Common myeloid progenitor, CD34-positive (primary cell): ENCODE measurements at regions not wholly inside any gene's neighbourhood (a gene's known extent, or its start where the extent isn't known, plus 50 kb on each side); places are given as distances from the start of the nearest gene placed in this dataset.

Experiments
- CTCF ChIA-PET: fragments of 350-600 bp; sonication (Branson Sonifier 250); formaldehyde crosslinking; loops from one replicate; lab custom pipeline; 2021; ENCODE audit warnings: antibody characterized with exemption; lab: Charles Lee
- POLR2A ChIA-PET: fragments of 350-600 bp; sonication (Branson Sonifier 250); formaldehyde crosslinking; loops from one replicate; lab custom pipeline; 2021; ENCODE audit warnings: antibody characterized with exemption; lab: Charles Lee
- DNase-seq, 3 donors: peaks; one replicate each; pipeline versions ENCODE4 v3.0.0 to v3.0.0-alpha.2; 2013
- H3K27ac ChIP-seq, 2 experiments: 1 replicate in 1 of 2; 2 replicates in 1 of 2; pipeline ENCODE4 v1.7.0; 2013; ENCODE audit warnings: inconsistent platforms in 2 of 2, low read length in 2 of 2, mild to moderate bottlenecking in 2 of 2, low read depth in 1 of 2, moderate library complexity in 1 of 2; ENCODE audit not compliant: severe bottlenecking in 2 of 2, insufficient read depth in 1 of 2, poor library complexity in 1 of 2
- H3K27me3 ChIP-seq, 5 experiments: replicated peaks in 2 of 5; 1 replicate in 3 of 5; 2 replicates in 2 of 5; pipeline versions ENCODE4 v1.6.1 to v1.7.0; 2013; ENCODE audit warnings: low read length in 4 of 5, mild to moderate bottlenecking in 2 of 5, moderate library complexity in 2 of 5, inconsistent platforms in 1 of 5; ENCODE audit not compliant: insufficient read depth in 5 of 5, control insufficient read depth in 4 of 5
- H3K36me3 ChIP-seq, 4 experiments: 1 replicate in 2 of 4; 2 replicates in 2 of 4; pipeline versions ENCODE4 v1.6.1 to v1.7.0; 2013; ENCODE audit warnings: low read length in 3 of 4, control low read depth in 1 of 4, mild to moderate bottlenecking in 1 of 4; ENCODE audit not compliant: control insufficient read depth in 4 of 4, insufficient read depth in 4 of 4
- H3K4me1 ChIP-seq, 4 experiments: 1 replicate in 3 of 4; 2 replicates in 1 of 4; pipeline versions ENCODE4 v1.6.1 to v1.7.1; 2013; ENCODE audit warnings: low read length in 3 of 4, mild to moderate bottlenecking in 3 of 4, control low read depth in 1 of 4, inconsistent platforms in 1 of 4, moderate library complexity in 1 of 4; ENCODE audit not compliant: control insufficient read depth in 4 of 4, insufficient read depth in 4 of 4; ENCODE audit errors: control extremely low read depth in 1 of 4
- H3K4me3 ChIP-seq, 7 experiments: 1 replicate in 4 of 7; 2 replicates in 3 of 7; pipeline versions ENCODE4 v1.5.1 to v1.7.0; 2013; ENCODE audit warnings: mild to moderate bottlenecking in 7 of 7, low read length in 6 of 7, moderate library complexity in 6 of 7, inconsistent platforms in 2 of 7, low read depth in 2 of 7, control low read depth in 1 of 7; ENCODE audit not compliant: insufficient read depth in 4 of 7, control insufficient read depth in 1 of 7; ENCODE audit errors: extremely low read depth in 1 of 7
- H3K9me3 ChIP-seq, 5 experiments: 1 replicate in 4 of 5; 2 replicates in 1 of 5; pipeline versions ENCODE4 v1.6.1 to v1.7.1; 2013; ENCODE audit warnings: low read length in 4 of 5, mild to moderate bottlenecking in 2 of 5, inconsistent platforms in 1 of 5, low read depth in 1 of 5, moderate library complexity in 1 of 5; ENCODE audit not compliant: control insufficient read depth in 4 of 5, insufficient read depth in 2 of 5; ENCODE audit errors: control extremely low read depth in 1 of 5
- WGBS: methylation state at CpG from one replicate; pipeline ENCODE4 v1.1.5; 2013; ENCODE audit not compliant: insufficient coverage; 5-methylcytosine and 5-hydroxymethylcytosine counted together

GRCh38 chr14:57022608-57023007 lies 212.3 kb upstream of the OTX2 start:
- ChIA-PET CTCF (no interaction called here), POLR2A (no interaction called here)
- WGBS = 100% methylated on average over 5 of the region's 6 CpGs
- Histone ChIP-seq H3K4me3 (no peak overlapping the region), H3K27ac (no peak overlapping the region), H3K9me3 (no peaks in the 10 kb centered on the region), H3K4me1 (no peaks in the 10 kb centered on the region), H3K36me3 (no peaks in the 10 kb centered on the region), H3K27me3 (peaks cover 0 to 2% (median 0%) of the 10 kb centered on the region in 5 experiments)
- no peak for DNase-seq

- H3K9me3 ChIP-seq = no peaks in the 10 kb centered on the region
- POLR2A ChIA-PET = no interaction called here
- CTCF ChIA-PET = no interaction called here
- no peak for DNase-seq
- H3K4me3 ChIP-seq = no peak overlapping the region
- peaks cover 0 to 2% (median 0%) of the 10 kb centered on the region in 5 experiments for H3K27me3 ChIP-seq
- H3K4me1 ChIP-seq = no peaks in the 10 kb centered on the region
- H3K36me3 ChIP-seq = no peaks in the 10 kb centered on the region
- no CpG with 5 or more reads among the region's 1 CpG for WGBS
- no peak overlapping the region for H3K27ac ChIP-seq
Observed at GRCh38 chr14:57018065-57018464, 207.8 kb upstream of the OTX2 start.

GRCh38 chr14:57013987-57014386 lies 203.7 kb upstream of the OTX2 start:
- no peaks in the 10 kb centered on the region for H3K36me3 ChIP-seq
- H3K27me3 ChIP-seq = peaks cover 0 to 8% (median 2%) of the 10 kb centered on the region in 5 experiments
- no peak overlapping the region for H3K4me3 ChIP-seq
- H3K9me3 ChIP-seq = peaks cover 0 to 5% (median 0%) of the 10 kb centered on the region in 5 experiments
- ChIA-PET CTCF (no interaction called here), POLR2A (no interaction called here)
- no peak for DNase-seq
- no peak overlapping the region for H3K27ac ChIP-seq
- WGBS = no CpG with 5 or more reads among the region's 2 CpGs
- no peaks in the 10 kb centered on the region for H3K4me1 ChIP-seq

GRCh38 chr14:57009585-57010515 lies 199.6 kb upstream of the OTX2 start:
- CTCF ChIA-PET = no interaction called here

GRCh38 chr14:57008534-57008933 lies 198.3 kb upstream of the OTX2 start:
- peak overlapping the region in 1 of 2 experiments; percentile 60 for H3K27ac ChIP-seq
- 85% methylated on average over 2 of the region's 3 CpGs for WGBS
- no peaks in the 10 kb centered on the region for H3K4me1 ChIP-seq
- no peak overlapping the region for H3K4me3 ChIP-seq
- H3K36me3 ChIP-seq = no peaks in the 10 kb centered on the region
- DNase-seq = no peak
- POLR2A ChIA-PET = no interaction called here
- H3K27me3 ChIP-seq = peaks cover 2 to 13% (median 3%) of the 10 kb centered on the region in 5 experiments
- peaks cover 0 to 5% (median 0%) of the 10 kb centered on the region in 5 experiments for H3K9me3 ChIP-seq
- CTCF ChIA-PET = interaction anchor here (0.6 kb wide), 1 partner anchor 39 kb away, joined by 3 read pairs; no protein-coding TSS in a partner anchor

More at GRCh38 chr14:57009585-57010515, 199.6 kb upstream of the OTX2 start:
- peak in 2 of 3 donors; percentile 4 to 8 for DNase-seq
- Histone ChIP-seq H3K4me3 (no peak overlapping the region), H3K9me3 (peaks cover 0 to 5% (median 0%) of the 10 kb centered on the region in 5 experiments), H3K4me1 (no peaks in the 10 kb centered on the region), H3K27ac (peak overlapping the region in 1 of 2 experiments; percentile 3), H3K36me3 (no peaks in the 10 kb centered on the region), H3K27me3 (peaks cover 2 to 13% (median 3%) of the 10 kb centered on the region in 5 experiments)
- POLR2A ChIA-PET = no interaction called here
- WGBS = 0% methylated on average over 2 of the region's 9 CpGs

GRCh38 chr14:56998728-56999127 lies 188.4 kb upstream of the OTX2 start:
- ChIA-PET POLR2A (no interaction called here), CTCF (no interaction called here)
- DNase-seq = no peak
- Histone ChIP-seq H3K36me3 (no peaks in the 10 kb centered on the region), H3K27ac (no peak overlapping the region), H3K4me1 (no peaks in the 10 kb centered on the region), H3K4me3 (no peak overlapping the region), H3K27me3 (no peaks in the 10 kb centered on the region), H3K9me3 (peaks cover 0 to 1% (median 0%) of the 10 kb centered on the region in 5 experiments)
- WGBS = no CpG with 5 or more reads among the region's 1 CpG
